Activated B cell treated with CpG ODN at 0.5 μM for 24 hours (primary cell): ENCODE measurements at regions not wholly inside any gene's neighbourhood (a gene's known extent, or its start where the extent isn't known, plus 50 kb on each side); places are given as distances from the start of the nearest gene placed in this dataset.

ENCODE experiments used
- ATAC-seq: fragments of 200-7000 bp; cut with Tn5 transposase; one replicate; pipeline ENCODE4 v1.10.0; 2021; ENCODE audit warnings: low read depth, mild to moderate bottlenecking, moderate library complexity
- CTCF ChIA-PET: fragments of 350-600 bp; sonication (Branson Sonifier 250); formaldehyde crosslinking; loops from one replicate; lab custom pipeline; 2021; ENCODE audit warnings: antibody characterized with exemption; lab: Charles Lee
- POLR2A ChIA-PET: fragments of 350-600 bp; sonication (Branson Sonifier 250); formaldehyde crosslinking; loops from one replicate; lab custom pipeline; 2021; ENCODE audit warnings: antibody characterized with exemption; lab: Charles Lee
- DNase-seq: peaks from one replicate; pipeline ENCODE4 v3.0.0; 2022
- H3K27ac Mint-ChIP-seq: one replicate; pipeline ENCODE4 v1.8.0; 2020; ENCODE audit warnings: mixed read lengths
- H3K27me3 Mint-ChIP-seq: one replicate; pipeline ENCODE4 v1.8.0; 2021; ENCODE audit warnings: mixed read lengths
- H3K36me3 Mint-ChIP-seq: one replicate; pipeline ENCODE4 v1.8.0; 2021; ENCODE audit warnings: low read depth, mixed read lengths
- H3K4me1 Mint-ChIP-seq: one replicate; pipeline ENCODE4 v1.8.0; 2021; ENCODE audit warnings: mixed read lengths
- H3K4me3 Mint-ChIP-seq: one replicate; pipeline ENCODE4 v1.8.0; 2020; ENCODE audit warnings: mild to moderate bottlenecking, mixed read lengths
- H3K9me3 Mint-ChIP-seq: one replicate; pipeline ENCODE4 v1.8.0; 2020; ENCODE audit warnings: mixed read lengths
- CTCF ChIP-seq: fragments of 200-600 bp; IDR thresholded peaks from one replicate; pipeline ENCODE4 v1.8.0; 2022; ENCODE audit warnings: antibody characterized with exemption, mild to moderate bottlenecking
- intact Hi-C: fragments of 100-400 bp; cut with micrococcal nuclease; formaldehyde crosslinking; loops from one replicate; pipeline ENCODE4 v1.15.1; 2024

- no peak for ATAC-seq
- Mint-ChIP-seq H3K27me3 (no peaks in the 10 kb centered on the region), H3K4me3 (no peak overlapping the region), H3K9me3 (no peaks in the 10 kb centered on the region), H3K4me1 (no peaks in the 10 kb centered on the region), H3K36me3 (no peaks in the 10 kb centered on the region), H3K27ac (no peak overlapping the region)
- POLR2A ChIA-PET = no interaction called here
- DNase-seq = no peak
- CTCF ChIA-PET = no interaction called here
- no peak for TF ChIP-seq CTCF
- intact Hi-C loops = no loop called here
Observed at GRCh38 chr5:29697278-29697677, 1496.2 kb upstream of the CDH6 start.

- no peak for TF ChIP-seq CTCF
- H3K36me3 Mint-ChIP-seq = no peaks in the 10 kb centered on the region
Observed at GRCh38 chr5:29672678-29673077, 1520.8 kb upstream of the CDH6 start.

GRCh38 chr5:29662876-29663275, 1530.6 kb upstream of the CDH6 start:
- no peaks in the 10 kb centered on the region for H3K36me3 Mint-ChIP-seq
- ATAC-seq (no peak), DNase-seq (no peak)
- no peak for TF ChIP-seq CTCF
- intact Hi-C loops = no loop called here
- H3K27ac Mint-ChIP-seq = no peak overlapping the region
- H3K9me3 Mint-ChIP-seq = peaks cover 11% of the 10 kb centered on the region
- H3K4me3 Mint-ChIP-seq = no peak overlapping the region
- ChIA-PET CTCF (no interaction called here), POLR2A (no interaction called here)
- no peaks in the 10 kb centered on the region for H3K4me1 Mint-ChIP-seq
- H3K27me3 Mint-ChIP-seq = no peaks in the 10 kb centered on the region

More at GRCh38 chr5:29672678-29673077, 1520.8 kb upstream of the CDH6 start:
- H3K4me3 Mint-ChIP-seq = no peak overlapping the region
- H3K27ac Mint-ChIP-seq = no peak overlapping the region
- CTCF ChIA-PET = no interaction called here
- H3K9me3 Mint-ChIP-seq = peaks cover 14% of the 10 kb centered on the region
- H3K27me3 Mint-ChIP-seq = no peaks in the 10 kb centered on the region
- intact Hi-C loops = no loop called here
- H3K4me1 Mint-ChIP-seq = no peaks in the 10 kb centered on the region
- ATAC-seq = no peak
- DNase-seq = no peak
- POLR2A ChIA-PET = no interaction called here

- H3K27me3 Mint-ChIP-seq = no peaks in the 10 kb centered on the region
- no peak for ATAC-seq
- no peak for TF ChIP-seq CTCF
- no peaks in the 10 kb centered on the region for H3K36me3 Mint-ChIP-seq
- H3K9me3 Mint-ChIP-seq = peaks cover 6% of the 10 kb centered on the region
- POLR2A ChIA-PET = no interaction called here
- no peak overlapping the region for H3K27ac Mint-ChIP-seq
- intact Hi-C loops = no loop called here
- CTCF ChIA-PET = no interaction called here
- no peak for DNase-seq
- H3K4me1 Mint-ChIP-seq = no peaks in the 10 kb centered on the region
- H3K4me3 Mint-ChIP-seq = no peak overlapping the region
Observed at GRCh38 chr5:29654954-29655353, 1538.5 kb upstream of the CDH6 start.

DNA sequence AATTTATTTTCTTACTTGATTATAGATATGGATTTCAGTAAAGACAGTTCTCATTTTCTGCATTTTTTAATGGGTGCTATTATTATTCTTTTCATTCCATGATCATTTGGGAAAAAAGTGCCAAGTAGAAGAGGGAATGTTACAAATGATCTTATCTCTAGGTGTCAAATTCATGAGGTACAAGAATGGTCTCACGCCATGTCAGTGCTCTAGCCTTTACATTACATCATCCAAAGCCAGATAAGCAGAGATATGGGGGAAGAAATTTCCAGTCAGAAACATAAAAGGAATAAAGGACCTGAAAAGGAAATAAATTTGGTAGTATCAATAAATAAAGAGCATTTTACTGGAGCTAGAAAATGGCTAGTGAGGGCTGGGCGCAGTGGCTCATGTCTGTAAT, 1544.2 kb upstream of the CDH6 start:
- no peaks in the 10 kb centered on the region for H3K4me1 Mint-ChIP-seq
- no peak for ATAC-seq
- no peak for DNase-seq
- intact Hi-C loops = no loop called here
- CTCF ChIA-PET = no interaction called here
- H3K9me3 Mint-ChIP-seq = peaks cover 3% of the 10 kb centered on the region
- no peaks in the 10 kb centered on the region for H3K27me3 Mint-ChIP-seq
- H3K27ac Mint-ChIP-seq = no peak overlapping the region
- no peaks in the 10 kb centered on the region for H3K36me3 Mint-ChIP-seq
- no peak for TF ChIP-seq CTCF
- no peak overlapping the region for H3K4me3 Mint-ChIP-seq
- POLR2A ChIA-PET = no interaction called here
